CD4-positive, alpha-beta T cell (primary cell): ENCODE measurements at regions not wholly inside any gene's neighbourhood (a gene's known extent, or its start where the extent isn't known, plus 50 kb on each side); places are given as distances from the start of the nearest gene placed in this dataset.

Source experiments
- ATAC-seq: fragments of 200-7000 bp; cut with Tn5 transposase; one replicate; pipeline ENCODE4 v1.10.0; 2022; ENCODE audit warnings: mild to moderate bottlenecking; ENCODE audit not compliant: poor library complexity
- CTCF ChIA-PET: fragments of 350-600 bp; sonication (Branson Sonifier 250); formaldehyde crosslinking; loops from one replicate; lab custom pipeline; 2021; ENCODE audit warnings: antibody characterized with exemption, inconsistent platforms; lab: Charles Lee
- POLR2A ChIA-PET: fragments of 350-600 bp; sonication (Branson Sonifier 250); formaldehyde crosslinking; loops from one replicate; lab custom pipeline; 2021; ENCODE audit warnings: antibody characterized with exemption, inconsistent platforms; lab: Charles Lee
- DNase-seq, 14 experiments: peaks; one replicate each; pipeline ENCODE4 v3.0.0-alpha.2; 2013 to 2020; ENCODE audit warnings: mixed read lengths in 2 of 14
- H3K27ac ChIP-seq, 2 donors: one replicate each; pipeline versions ENCODE4 v1.5.1 to v1.7.0; 2013; ENCODE audit warnings: low read length in 2 of 2, low read depth in 1 of 2, mild to moderate bottlenecking in 1 of 2
- H3K27me3 ChIP-seq, 2 experiments: 1 replicate in 1 of 2; 2 replicates in 1 of 2; pipeline versions ENCODE4 v1.6.1 to v1.7.0; 2013; ENCODE audit warnings: low read length in 2 of 2, control low read depth in 1 of 2, mild to moderate bottlenecking in 1 of 2, moderate library complexity in 1 of 2; ENCODE audit not compliant: insufficient read depth in 2 of 2, control insufficient read depth in 1 of 2
- H3K36me3 ChIP-seq: one replicate; pipeline ENCODE4 v1.6.1; 2013; ENCODE audit warnings: low read length, control low read depth; ENCODE audit not compliant: insufficient read depth
- H3K4me1 ChIP-seq: one replicate; pipeline ENCODE4 v1.6.1; 2013; ENCODE audit warnings: low read length, control low read depth; ENCODE audit not compliant: insufficient read depth
- H3K4me3 ChIP-seq: one replicate; pipeline ENCODE4 v1.5.1; 2013; ENCODE audit warnings: mild to moderate bottlenecking, low read length, moderate library complexity
- H3K9me3 ChIP-seq, 2 experiments: 1 replicate in 1 of 2; 2 replicates in 1 of 2; pipeline versions ENCODE4 v1.6.1 to v1.7.0; 2013; ENCODE audit warnings: low read length in 2 of 2, mild to moderate bottlenecking in 2 of 2, control low read depth in 1 of 2, moderate library complexity in 1 of 2; ENCODE audit not compliant: control insufficient read depth in 1 of 2, insufficient read depth in 1 of 2
- H3K27ac Mint-ChIP-seq: one replicate; pipeline ENCODE4 v1.8.0; 2020; ENCODE audit warnings: mixed read lengths
- H3K27me3 Mint-ChIP-seq: one replicate; pipeline ENCODE4 v1.8.0; 2021; ENCODE audit warnings: mixed read lengths
- H3K36me3 Mint-ChIP-seq: one replicate; pipeline ENCODE4 v1.8.0; 2021; ENCODE audit warnings: low read depth, mixed read lengths
- H3K4me1 Mint-ChIP-seq: one replicate; pipeline ENCODE4 v1.8.0; 2021; ENCODE audit warnings: low read depth, mixed read lengths
- H3K4me3 Mint-ChIP-seq: one replicate; pipeline ENCODE4 v1.8.0; 2020; ENCODE audit warnings: mild to moderate bottlenecking, mixed read lengths
- H3K9me3 Mint-ChIP-seq: one replicate; pipeline ENCODE4 v1.8.0; 2020; ENCODE audit warnings: mixed read lengths
- intact Hi-C, 2 experiments: fragments of 100-400 bp; cut with DNase I in 1 of 2; cut with micrococcal nuclease in 1 of 2; formaldehyde crosslinking; loops; one replicate each; pipeline versions ENCODE4 v1.15.1 to v1.9.0; 2023 to 2025; cut with DNase I, micrococcal nuclease
- TF ChIP-seq, protein P1 (sequence below): fragments of 200-600 bp; IDR thresholded peaks from one replicate; pipeline ENCODE4 v1.8.0; 2022; ENCODE audit warnings: antibody characterized with exemption, mild to moderate bottlenecking

DNA sequence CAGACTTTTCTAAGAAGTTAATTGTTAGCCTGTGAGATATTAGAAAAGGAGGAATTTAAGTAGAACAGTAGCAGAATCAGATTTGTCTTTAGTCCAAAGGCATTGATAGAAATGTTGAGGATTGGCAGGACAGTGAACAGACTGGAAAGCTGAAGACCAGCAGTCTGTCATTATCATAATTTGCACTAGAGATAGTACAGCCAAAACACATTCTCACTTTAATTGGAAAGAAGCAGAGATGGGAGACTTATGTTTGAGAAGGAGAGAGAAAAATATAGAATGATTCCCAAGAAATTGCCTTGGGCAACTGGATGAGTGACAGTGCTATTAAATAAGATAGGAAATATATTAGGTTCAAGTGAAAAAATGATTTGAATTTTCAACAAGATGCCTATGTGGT lies 755.5 kb downstream of the SLITRK5 start:
- no peaks in the 10 kb centered on the region for H3K4me1 ChIP-seq
- Mint-ChIP-seq H3K4me3 (no peak overlapping the region), H3K4me1 (no peaks in the 10 kb centered on the region), H3K36me3 (no peaks in the 10 kb centered on the region), H3K27me3 (no peaks in the 10 kb centered on the region), H3K9me3 (no peaks in the 10 kb centered on the region), H3K27ac (no peak overlapping the region)
- H3K27me3 ChIP-seq = no peaks in the 10 kb centered on the region
- ChIA-PET POLR2A (no interaction called here), CTCF (no interaction called here)
- no peaks in the 10 kb centered on the region for H3K36me3 ChIP-seq
- no peak overlapping the region for H3K4me3 ChIP-seq
- no peak for DNase-seq
- ATAC-seq = no peak
- H3K9me3 ChIP-seq = peaks cover 0 to 6% of the 10 kb centered on the region in 2 experiments
- no peak overlapping the region for H3K27ac ChIP-seq
- TF ChIP-seq, protein P1, sequence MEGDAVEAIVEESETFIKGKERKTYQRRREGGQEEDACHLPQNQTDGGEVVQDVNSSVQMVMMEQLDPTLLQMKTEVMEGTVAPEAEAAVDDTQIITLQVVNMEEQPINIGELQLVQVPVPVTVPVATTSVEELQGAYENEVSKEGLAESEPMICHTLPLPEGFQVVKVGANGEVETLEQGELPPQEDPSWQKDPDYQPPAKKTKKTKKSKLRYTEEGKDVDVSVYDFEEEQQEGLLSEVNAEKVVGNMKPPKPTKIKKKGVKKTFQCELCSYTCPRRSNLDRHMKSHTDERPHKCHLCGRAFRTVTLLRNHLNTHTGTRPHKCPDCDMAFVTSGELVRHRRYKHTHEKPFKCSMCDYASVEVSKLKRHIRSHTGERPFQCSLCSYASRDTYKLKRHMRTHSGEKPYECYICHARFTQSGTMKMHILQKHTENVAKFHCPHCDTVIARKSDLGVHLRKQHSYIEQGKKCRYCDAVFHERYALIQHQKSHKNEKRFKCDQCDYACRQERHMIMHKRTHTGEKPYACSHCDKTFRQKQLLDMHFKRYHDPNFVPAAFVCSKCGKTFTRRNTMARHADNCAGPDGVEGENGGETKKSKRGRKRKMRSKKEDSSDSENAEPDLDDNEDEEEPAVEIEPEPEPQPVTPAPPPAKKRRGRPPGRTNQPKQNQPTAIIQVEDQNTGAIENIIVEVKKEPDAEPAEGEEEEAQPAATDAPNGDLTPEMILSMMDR = no peak
- intact Hi-C loops = no loop called here

DNA sequence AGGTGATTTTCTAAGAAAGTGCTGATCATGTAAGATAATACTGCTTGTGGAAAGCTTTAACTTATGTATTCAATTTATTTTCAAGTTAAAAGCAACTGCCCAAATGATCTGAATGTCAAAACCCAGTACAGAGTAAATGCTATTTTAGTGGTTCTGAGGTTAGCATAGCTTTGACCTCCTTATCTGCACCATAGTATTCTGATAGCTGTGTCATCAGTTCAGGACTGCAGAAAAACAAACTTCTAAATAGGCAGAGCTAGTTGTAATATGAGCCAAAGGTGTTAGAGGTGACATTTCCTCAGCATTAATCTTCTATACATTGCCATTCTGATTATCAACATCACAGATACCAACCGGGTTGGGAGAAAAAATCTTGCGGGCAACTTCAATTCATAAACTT lies 758.7 kb downstream of the SLITRK5 start:
- intact Hi-C loops = no loop called here
- TF ChIP-seq, protein P1 = no peak
- CTCF ChIA-PET = no interaction called here
- no peak overlapping the region for H3K4me3 ChIP-seq
- H3K36me3 Mint-ChIP-seq = no peaks in the 10 kb centered on the region
- no peak overlapping the region for H3K4me3 Mint-ChIP-seq
- H3K4me1 Mint-ChIP-seq = no peaks in the 10 kb centered on the region
- POLR2A ChIA-PET = no interaction called here
- H3K27ac ChIP-seq = no peak overlapping the region
- no peak for ATAC-seq
- no peaks in the 10 kb centered on the region for H3K27me3 Mint-ChIP-seq
- no peaks in the 10 kb centered on the region for H3K4me1 ChIP-seq
- H3K36me3 ChIP-seq = no peaks in the 10 kb centered on the region
- no peak overlapping the region for H3K27ac Mint-ChIP-seq
- peaks cover 8% of the 10 kb centered on the region for H3K9me3 Mint-ChIP-seq
- peaks cover 0 to 6% of the 10 kb centered on the region in 2 experiments for H3K9me3 ChIP-seq
- H3K27me3 ChIP-seq = no peaks in the 10 kb centered on the region
- peak in 1 of 14 experiments; percentile 3 for DNase-seq

DNA sequence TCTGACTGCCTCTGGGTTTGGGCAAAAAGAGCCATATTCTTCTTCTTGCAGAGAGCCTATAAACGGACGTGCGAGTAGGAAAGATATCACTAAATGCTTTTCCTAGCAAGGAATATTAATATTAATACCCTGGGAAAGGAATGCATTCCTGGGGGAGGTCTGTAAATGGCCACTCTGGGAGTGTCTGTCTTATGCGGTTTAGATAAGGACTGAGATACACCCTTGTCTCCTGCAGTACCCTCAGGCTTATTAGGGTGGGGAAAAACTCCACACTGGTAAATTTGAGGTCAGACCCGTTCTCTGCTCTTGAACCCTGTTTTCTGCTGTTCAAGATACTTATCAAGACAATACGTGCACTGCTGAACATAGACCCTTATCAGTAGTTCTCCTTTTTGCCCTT lies 763.8 kb downstream of the SLITRK5 start:
- ATAC-seq (no peak), DNase-seq (no peak)
- intact Hi-C loops = no loop called here
- peaks cover 0 to 3% of the 10 kb centered on the region in 2 experiments for H3K9me3 ChIP-seq
- no peaks in the 10 kb centered on the region for H3K27me3 Mint-ChIP-seq
- H3K27ac Mint-ChIP-seq = no peak overlapping the region
- ChIA-PET CTCF (interaction anchor here (0.7 kb wide), 1 partner anchor 338 kb away, joined by 3 read pairs; no protein-coding TSS in a partner anchor), POLR2A (no interaction called here)
- H3K4me3 ChIP-seq = no peak overlapping the region
- H3K4me1 ChIP-seq = no peaks in the 10 kb centered on the region
- no peaks in the 10 kb centered on the region for H3K36me3 ChIP-seq
- H3K27me3 ChIP-seq = no peaks in the 10 kb centered on the region
- no peaks in the 10 kb centered on the region for H3K4me1 Mint-ChIP-seq
- H3K4me3 Mint-ChIP-seq = no peak overlapping the region
- peaks cover 12% of the 10 kb centered on the region for H3K9me3 Mint-ChIP-seq
- TF ChIP-seq, protein P1 = no peak
- H3K36me3 Mint-ChIP-seq = no peaks in the 10 kb centered on the region
- H3K27ac ChIP-seq = no peak overlapping the region
